ENCODE measurements at regions not wholly inside any gene's neighbourhood (a gene's known extent, or its start where the extent isn't known, plus 50 kb on each side); places are given as distances from the start of the nearest gene placed in this dataset.

DNA sequence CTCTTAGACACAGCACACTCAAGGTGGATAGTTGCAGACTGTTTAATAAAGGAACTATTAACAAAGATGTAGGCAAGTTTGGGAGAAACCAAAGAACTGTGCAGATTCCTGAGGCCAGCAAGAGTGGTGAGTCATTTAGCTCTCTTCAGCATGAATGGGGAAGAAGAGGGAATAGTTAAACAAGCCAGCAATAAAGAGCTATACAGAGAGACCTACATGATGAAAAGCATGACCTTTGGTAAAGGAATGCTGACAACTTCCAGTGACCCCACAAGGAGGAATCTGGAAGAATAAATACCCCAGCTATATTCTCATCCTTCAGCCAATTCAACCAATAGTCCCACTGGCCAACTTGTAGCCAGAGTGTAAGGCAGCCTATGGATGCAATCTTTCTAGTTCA lies 706.0 kb upstream of the GRAMD2B start:
- in situ Hi-C loops (cut with MboI; ENCODE audit: low sequenced_read_pairs), result no loop called here
- H3K36me3 ChIP-seq (replicated peaks), result no peaks in the 10 kb centered on the region
- DNase-seq (ENCODE audit: low spot score in 2 of 2), result no peak
- H3K4me1 ChIP-seq, result peaks cover 12% of the 10 kb centered on the region
- no peaks in the 10 kb centered on the region for H3K27me3 ChIP-seq (ENCODE audit: low read depth)
- no peak overlapping the region for H3K4me3 ChIP-seq
- H3K9me3 ChIP-seq, result no peaks in the 10 kb centered on the region

DNA sequence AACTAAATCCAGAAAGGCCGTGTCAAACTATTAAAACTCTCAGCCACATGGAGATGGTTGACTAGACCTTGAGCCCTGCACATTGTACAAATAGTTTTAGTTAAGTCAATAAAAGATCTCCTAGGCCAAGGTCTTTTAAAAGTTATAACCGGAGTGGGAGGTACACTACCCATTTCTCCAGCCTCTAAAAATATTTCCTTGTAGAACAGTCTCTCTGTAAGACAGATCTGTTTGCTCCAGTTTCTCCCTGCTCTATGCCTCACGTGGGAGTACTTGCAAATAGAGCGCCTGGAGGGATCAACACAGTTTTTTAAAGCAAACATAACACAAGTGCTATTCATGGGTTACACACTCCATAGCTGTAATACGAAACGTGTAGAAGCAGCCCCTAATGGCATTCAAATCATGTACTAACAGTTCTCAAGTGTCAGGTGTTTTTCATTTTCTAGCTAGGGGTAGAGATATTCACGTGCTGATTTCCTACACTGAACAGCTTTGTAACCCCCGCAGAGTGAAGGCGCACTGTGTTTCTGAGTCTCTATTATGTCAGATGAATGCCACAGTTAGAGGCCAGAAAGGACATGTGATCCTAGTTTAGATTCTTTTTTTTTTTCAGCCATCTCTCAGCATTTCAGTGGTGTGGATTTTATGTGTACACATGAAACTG lies 703.4 kb upstream of the GRAMD2B start:
- H3K9me3 ChIP-seq, result no peaks in the 10 kb centered on the region
- no peak overlapping the region for H3K4me3 ChIP-seq
- peak; percentile 55 to 80 for DNase-seq (ENCODE audit: low spot score in 2 of 2)
- H3K36me3 ChIP-seq (replicated peaks), result no peaks in the 10 kb centered on the region
- peaks cover 12% of the 10 kb centered on the region for H3K4me1 ChIP-seq
- in situ Hi-C loops (cut with MboI; ENCODE audit: low sequenced_read_pairs), result no loop called here
- H3K27me3 ChIP-seq (ENCODE audit: low read depth), result no peaks in the 10 kb centered on the region

DNA sequence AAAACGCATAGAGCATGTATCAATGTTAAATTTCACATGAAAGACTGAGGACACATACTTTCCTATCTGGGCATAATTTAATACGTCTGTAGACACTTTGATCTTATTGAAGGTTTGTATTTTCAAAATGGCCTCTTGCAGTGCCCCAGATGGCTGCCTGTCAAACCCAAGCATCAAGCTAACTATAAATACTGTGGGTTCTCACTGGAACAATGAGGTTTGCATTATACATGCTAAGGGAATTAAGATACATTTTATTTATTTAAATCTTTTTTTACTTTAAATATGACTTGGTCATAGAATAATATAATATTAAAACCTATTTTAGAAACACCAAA lies 702.9 kb upstream of the GRAMD2B start:
- in situ Hi-C loops (cut with MboI; ENCODE audit: low sequenced_read_pairs), result no loop called here
- Histone ChIP-seq H3K4me1 (peaks cover 12% of the 10 kb centered on the region), H3K27me3 (ENCODE audit: low read depth) (no peaks in the 10 kb centered on the region), H3K9me3 (no peaks in the 10 kb centered on the region), H3K36me3 (replicated peaks) (no peaks in the 10 kb centered on the region), H3K4me3 (no peak overlapping the region)
- no peak for DNase-seq (ENCODE audit: low spot score in 2 of 2)

DNA sequence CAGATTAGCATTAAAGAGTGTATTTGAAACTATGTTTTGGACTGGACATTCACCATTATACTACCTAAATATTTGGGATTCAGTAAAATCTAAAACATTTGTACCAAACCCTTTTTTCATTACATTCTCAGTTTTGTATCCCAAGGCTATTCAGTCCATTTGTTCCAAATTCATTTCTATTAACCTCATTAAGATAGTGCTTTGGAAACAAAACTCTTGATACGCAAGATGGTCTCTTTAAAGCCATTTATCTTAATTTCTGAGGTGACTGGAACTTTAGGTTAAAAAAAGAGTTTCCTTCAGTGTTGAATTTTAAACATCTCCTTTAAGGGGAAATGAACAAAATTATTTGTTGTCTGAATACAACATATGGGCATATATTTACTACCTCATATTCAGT lies 702.5 kb upstream of the GRAMD2B start:
- Histone ChIP-seq H3K4me3 (no peak overlapping the region), H3K9me3 (no peaks in the 10 kb centered on the region), H3K27me3 (ENCODE audit: low read depth) (no peaks in the 10 kb centered on the region), H3K4me1 (peaks cover 12% of the 10 kb centered on the region), H3K36me3 (replicated peaks) (no peaks in the 10 kb centered on the region)
- in situ Hi-C loops (cut with MboI; ENCODE audit: low sequenced_read_pairs), result no loop called here
- DNase-seq (ENCODE audit: low spot score in 2 of 2), result no peak

DNA sequence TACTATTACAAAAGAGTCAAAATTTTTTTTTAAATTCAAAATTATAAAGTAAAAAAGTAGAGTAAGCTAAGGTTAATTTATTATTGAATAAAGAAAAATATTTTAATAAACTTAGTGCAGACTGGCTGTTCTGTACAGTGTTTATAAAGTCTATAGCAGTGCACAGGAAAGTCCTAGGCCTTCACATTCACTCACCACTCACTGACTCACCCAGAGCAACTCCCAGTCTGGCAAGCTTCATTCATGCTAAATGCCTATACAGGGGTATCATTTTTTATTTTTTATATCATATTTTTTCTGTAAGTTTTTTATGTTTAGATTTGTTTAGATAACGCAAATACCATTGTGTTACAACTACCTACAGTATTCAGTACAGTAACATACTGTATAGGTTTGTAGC lies 700.7 kb upstream of the GRAMD2B start:
- Histone ChIP-seq H3K4me1 (peaks cover 12% of the 10 kb centered on the region), H3K4me3 (no peak overlapping the region), H3K36me3 (replicated peaks) (no peaks in the 10 kb centered on the region), H3K27me3 (ENCODE audit: low read depth) (no peaks in the 10 kb centered on the region), H3K9me3 (no peaks in the 10 kb centered on the region)
- no peak for DNase-seq (ENCODE audit: low spot score in 2 of 2)
- in situ Hi-C loops (cut with MboI; ENCODE audit: low sequenced_read_pairs), result no loop called here

DNA sequence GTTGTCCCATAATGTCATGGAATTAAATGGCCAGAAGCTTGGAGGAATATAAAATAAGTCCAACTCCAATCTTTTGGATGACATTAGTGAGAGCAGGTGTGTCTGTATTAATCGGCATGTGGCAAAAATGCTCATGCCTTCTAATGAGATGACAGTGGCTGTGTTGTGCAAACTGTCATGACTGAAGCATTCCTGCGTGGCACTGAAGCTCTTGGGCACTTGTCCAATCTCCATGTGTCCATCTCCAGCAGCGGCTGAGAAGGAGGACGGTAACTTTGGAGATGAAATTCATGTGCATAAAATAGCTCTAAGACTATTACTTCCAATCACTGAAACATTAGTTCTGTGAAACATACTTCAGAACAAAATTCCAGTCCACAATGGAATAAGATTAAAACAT lies 697.5 kb upstream of the GRAMD2B start:
- H3K27me3 ChIP-seq (ENCODE audit: low read depth), result no peaks in the 10 kb centered on the region
- H3K4me1 ChIP-seq, result no peaks in the 10 kb centered on the region
- no peaks in the 10 kb centered on the region; the same call in 1 of the 2 replicates for H3K9me3 ChIP-seq
- in situ Hi-C loops (cut with MboI; ENCODE audit: low sequenced_read_pairs), result no loop called here
- no peak overlapping the region for H3K4me3 ChIP-seq
- no peak for DNase-seq (ENCODE audit: low spot score in 2 of 2)
- no peaks in the 10 kb centered on the region for H3K36me3 ChIP-seq (replicated peaks)

DNA sequence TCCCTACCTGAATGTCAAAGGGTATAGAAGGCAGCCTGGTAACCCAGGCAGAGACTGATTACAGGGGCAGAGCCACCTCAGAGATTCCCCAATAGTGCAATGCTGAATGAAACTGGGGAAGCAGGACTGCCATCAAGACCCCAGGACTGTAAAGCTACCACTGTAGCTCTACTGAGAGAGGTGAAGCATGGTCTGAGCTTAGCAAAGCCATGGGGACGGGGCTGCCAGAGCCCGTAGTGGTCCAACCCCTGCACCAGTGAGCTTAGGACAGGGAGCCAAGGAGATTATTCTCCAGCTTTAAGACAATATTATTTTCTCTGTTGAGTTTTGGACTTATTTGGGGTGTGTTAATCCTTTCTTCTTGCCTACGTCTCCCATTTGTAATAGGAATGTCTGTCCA lies 679.3 kb upstream of the GRAMD2B start:
- Histone ChIP-seq H3K9me3 (no peaks in the 10 kb centered on the region), H3K27me3 (ENCODE audit: low read depth) (no peaks in the 10 kb centered on the region), H3K4me3 (no peak overlapping the region), H3K4me1 (no peaks in the 10 kb centered on the region), H3K36me3 (replicated peaks) (no peaks in the 10 kb centered on the region)
- in situ Hi-C loops (cut with MboI; ENCODE audit: low sequenced_read_pairs), result no loop called here
- no peak for DNase-seq (ENCODE audit: low spot score in 2 of 2)

DNA sequence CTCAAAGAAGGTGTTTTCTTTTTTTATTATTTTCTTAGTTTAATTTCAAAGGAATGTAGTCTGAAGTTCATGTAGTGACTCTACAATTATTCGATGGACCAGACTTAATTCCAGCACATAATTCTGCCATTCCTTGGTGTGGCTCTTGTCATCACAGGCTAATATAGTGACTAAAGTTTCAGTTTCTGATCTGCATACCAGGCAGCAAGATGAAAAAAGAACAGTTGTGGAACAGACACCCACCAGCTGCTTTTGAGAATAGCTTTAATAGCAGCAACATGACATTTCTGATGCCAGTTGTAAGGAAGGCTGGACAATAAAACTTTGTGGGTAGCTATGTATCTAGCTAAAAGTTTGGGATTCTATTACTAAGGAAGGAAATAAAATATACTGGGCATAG lies 676.3 kb upstream of the GRAMD2B start:
- H3K4me1 ChIP-seq, result no peaks in the 10 kb centered on the region
- no peaks in the 10 kb centered on the region for H3K36me3 ChIP-seq (replicated peaks)
- in situ Hi-C loops (cut with MboI; ENCODE audit: low sequenced_read_pairs), result no loop called here
- no peaks in the 10 kb centered on the region for H3K27me3 ChIP-seq (ENCODE audit: low read depth)
- DNase-seq (ENCODE audit: low spot score in 2 of 2), result no peak
- H3K9me3 ChIP-seq, result no peaks in the 10 kb centered on the region
- H3K4me3 ChIP-seq, result no peak overlapping the region

DNA sequence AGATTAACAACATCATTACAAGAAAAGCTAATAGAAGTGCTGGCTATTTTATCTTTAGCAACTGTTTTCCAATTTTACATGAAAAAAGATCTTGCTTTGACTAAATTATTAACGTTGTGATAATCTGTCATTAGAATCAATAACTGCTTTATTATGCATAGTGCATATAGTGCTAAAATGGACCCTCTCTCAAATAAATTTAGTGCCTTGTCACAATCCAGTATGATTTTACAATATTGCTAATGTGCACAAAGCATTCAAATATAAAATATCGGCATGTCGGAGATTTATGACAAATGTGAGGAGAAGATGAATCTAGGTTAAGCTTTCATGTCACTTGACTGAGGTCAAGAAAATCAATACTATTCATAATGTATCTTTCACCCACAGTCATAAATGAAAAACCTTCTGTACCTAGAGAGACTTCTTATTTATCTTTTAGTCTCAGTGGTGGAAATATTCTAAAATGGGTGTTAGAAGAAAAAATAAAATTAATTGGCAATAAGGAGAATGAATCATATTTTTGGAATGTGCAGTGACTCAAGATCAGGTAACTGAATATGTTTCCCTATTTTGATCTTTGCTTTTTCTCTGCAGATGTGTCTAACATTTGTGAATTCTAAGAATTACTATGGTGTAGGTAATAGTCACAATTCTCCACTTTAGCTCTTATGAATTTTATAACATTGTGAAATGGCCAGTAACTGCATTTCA lies 672.9 kb upstream of the GRAMD2B start:
- in situ Hi-C loops (cut with MboI; ENCODE audit: low sequenced_read_pairs), result no loop called here
- Histone ChIP-seq H3K9me3 (no peaks in the 10 kb centered on the region), H3K27me3 (ENCODE audit: low read depth) (no peaks in the 10 kb centered on the region), H3K36me3 (replicated peaks) (no peaks in the 10 kb centered on the region), H3K4me3 (no peak overlapping the region), H3K4me1 (no peaks in the 10 kb centered on the region)
- DNase-seq (ENCODE audit: low spot score in 2 of 2), result no peak

DNA sequence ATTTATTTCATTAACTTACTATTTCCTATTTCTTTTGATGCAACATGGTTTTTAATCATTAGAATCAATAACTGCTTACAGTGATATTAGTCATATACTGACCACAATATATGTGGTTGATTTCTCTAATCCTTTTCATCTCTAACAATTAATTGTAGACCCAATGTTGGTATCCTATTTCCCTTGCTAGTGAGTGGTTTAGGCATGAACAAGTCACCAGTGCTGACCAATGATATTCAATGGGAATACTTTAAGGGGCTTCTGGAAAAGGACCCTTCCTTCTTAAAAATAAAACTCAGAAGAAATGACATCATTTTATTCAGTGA lies 672.4 kb upstream of the GRAMD2B start:
- Histone ChIP-seq H3K36me3 (replicated peaks) (no peaks in the 10 kb centered on the region), H3K27me3 (ENCODE audit: low read depth) (no peaks in the 10 kb centered on the region), H3K9me3 (no peaks in the 10 kb centered on the region), H3K4me3 (no peak overlapping the region), H3K4me1 (no peaks in the 10 kb centered on the region)
- DNase-seq (ENCODE audit: low spot score in 2 of 2), result no peak
- in situ Hi-C loops (cut with MboI; ENCODE audit: low sequenced_read_pairs), result no loop called here

DNA sequence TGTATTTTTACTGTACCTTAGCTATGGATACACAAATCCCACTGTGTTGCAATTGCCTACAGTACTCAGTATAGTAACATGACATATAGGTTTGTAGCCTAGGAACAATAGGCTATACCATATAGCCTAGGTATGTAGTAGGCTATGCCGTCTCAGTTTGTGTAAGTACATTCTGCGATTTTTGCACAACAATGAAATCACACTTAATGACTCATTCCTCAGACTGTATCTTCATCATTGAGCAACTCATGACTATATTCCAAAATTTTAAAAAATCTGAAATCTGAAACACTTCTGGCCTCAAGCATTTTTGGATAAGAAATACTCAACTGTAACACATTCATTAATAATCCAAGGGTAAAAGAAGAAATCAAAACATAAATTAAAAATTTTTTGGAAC lies 666.8 kb upstream of the GRAMD2B start:
- in situ Hi-C loops (cut with MboI; ENCODE audit: low sequenced_read_pairs), result no loop called here
- Histone ChIP-seq H3K36me3 (replicated peaks) (no peaks in the 10 kb centered on the region), H3K9me3 (no peaks in the 10 kb centered on the region), H3K27me3 (ENCODE audit: low read depth) (no peaks in the 10 kb centered on the region), H3K4me3 (no peak overlapping the region), H3K4me1 (no peaks in the 10 kb centered on the region)
- DNase-seq (ENCODE audit: low spot score in 2 of 2), result no peak

DNA sequence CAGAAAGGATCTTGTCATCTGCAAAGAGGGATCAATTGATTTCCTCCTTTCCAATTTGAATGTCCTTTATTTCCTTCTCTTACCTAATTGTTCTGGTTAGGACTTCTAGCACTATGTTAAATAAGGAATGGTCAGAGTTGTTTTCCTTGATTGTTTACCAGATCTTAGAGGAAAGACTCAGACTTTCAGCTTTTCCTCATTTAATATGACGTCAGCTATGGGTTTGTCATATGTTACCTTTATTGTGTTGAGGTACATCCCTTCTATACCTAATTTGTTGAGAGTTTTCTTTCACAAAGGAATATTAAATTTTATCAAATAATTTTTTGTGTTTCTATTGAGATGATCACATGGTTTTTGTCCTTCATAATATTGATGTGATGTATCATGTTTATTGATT lies 656.5 kb upstream of the GRAMD2B start:
- Histone ChIP-seq H3K27me3 (ENCODE audit: low read depth) (no peaks in the 10 kb centered on the region), H3K9me3 (no peaks in the 10 kb centered on the region), H3K4me3 (no peak overlapping the region), H3K36me3 (replicated peaks) (no peaks in the 10 kb centered on the region), H3K4me1 (no peaks in the 10 kb centered on the region)
- in situ Hi-C loops (cut with MboI; ENCODE audit: low sequenced_read_pairs), result no loop called here
- no peak for DNase-seq (ENCODE audit: low spot score in 2 of 2)

DNA sequence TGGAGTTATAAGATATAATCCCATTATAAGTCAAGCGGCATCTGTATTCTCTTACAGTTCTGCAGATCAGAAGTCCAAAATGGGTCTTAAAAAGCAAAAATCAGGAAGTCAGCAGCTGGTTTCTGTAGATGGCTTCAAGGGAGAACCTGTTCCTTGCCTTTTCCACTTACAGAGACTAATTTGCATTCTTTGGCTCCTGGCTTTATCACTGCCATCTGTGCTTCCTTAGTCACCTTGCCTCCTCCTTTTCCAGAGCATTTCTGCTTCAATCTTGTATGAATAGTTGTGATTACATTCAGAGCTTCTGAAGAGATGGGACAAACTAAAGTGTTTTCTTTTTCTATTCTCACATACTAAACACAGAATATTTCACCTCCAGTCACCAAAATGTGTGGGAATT lies 647.3 kb upstream of the GRAMD2B start:
- Histone ChIP-seq H3K9me3 (no peaks in the 10 kb centered on the region), H3K4me3 (no peak overlapping the region), H3K4me1 (peaks cover 6% of the 10 kb centered on the region), H3K27me3 (ENCODE audit: low read depth) (peaks cover 3% of the 10 kb centered on the region), H3K36me3 (replicated peaks) (no peaks in the 10 kb centered on the region)
- in situ Hi-C loops (cut with MboI; ENCODE audit: low sequenced_read_pairs), result no loop called here
- no peak for DNase-seq (ENCODE audit: low spot score in 2 of 2)

DNA sequence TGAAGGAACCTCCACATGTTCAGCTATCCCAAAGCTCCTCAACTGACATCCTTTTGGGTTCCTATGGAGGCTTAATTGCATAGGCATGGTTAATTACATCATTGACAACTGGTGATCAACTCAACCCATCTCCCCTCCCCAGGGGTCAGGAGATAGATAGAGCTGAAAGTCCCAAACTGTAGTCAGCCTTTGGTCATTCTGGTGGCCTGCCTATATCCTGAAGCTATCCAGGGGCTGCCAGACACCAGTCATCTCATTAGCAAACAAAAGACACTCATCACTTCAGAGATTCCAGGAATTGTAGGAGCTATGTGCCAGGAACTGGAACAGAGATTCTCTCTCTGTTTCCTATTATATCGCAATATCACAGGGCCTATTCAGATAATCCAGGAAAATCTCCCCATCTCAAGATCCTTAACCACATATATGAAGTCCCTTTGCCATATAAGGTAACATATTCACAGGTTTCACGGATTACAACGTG lies 646.5 kb upstream of the GRAMD2B start:
- DNase-seq (ENCODE audit: low spot score in 2 of 2), result no peak
- peaks cover 6% of the 10 kb centered on the region for H3K4me1 ChIP-seq
- in situ Hi-C loops (cut with MboI; ENCODE audit: low sequenced_read_pairs), result no loop called here
- no peaks in the 10 kb centered on the region for H3K9me3 ChIP-seq
- H3K4me3 ChIP-seq, result no peak overlapping the region
- no peaks in the 10 kb centered on the region for H3K36me3 ChIP-seq (replicated peaks)
- peaks cover 3% of the 10 kb centered on the region for H3K27me3 ChIP-seq (ENCODE audit: low read depth)

DNA sequence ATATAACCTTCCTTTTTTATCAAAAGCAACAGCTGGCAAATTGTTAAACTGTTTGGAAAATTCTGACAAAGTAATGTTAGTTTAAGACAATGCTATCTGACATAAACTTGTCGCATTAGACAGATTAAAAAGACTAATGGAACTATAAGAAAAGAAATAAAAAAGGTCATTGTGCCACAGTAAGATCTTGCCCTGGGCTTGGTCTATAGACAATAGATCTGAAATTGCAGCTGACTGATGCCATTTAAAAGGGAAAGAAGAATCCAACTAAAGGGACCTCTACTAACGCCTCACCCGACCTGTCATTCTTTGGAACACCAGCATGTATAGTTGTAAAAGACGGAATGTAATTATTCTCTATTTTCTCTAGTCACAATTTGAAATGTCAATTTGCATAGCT lies 644.4 kb upstream of the GRAMD2B start:
- H3K4me3 ChIP-seq, result no peak overlapping the region
- H3K9me3 ChIP-seq, result no peaks in the 10 kb centered on the region
- no peaks in the 10 kb centered on the region for H3K36me3 ChIP-seq (replicated peaks)

More for the DNA sequence above, 644.4 kb upstream of the GRAMD2B start:
- peaks cover 6% of the 10 kb centered on the region for H3K4me1 ChIP-seq
- in situ Hi-C loops (cut with MboI; ENCODE audit: low sequenced_read_pairs), result no loop called here
- peaks cover 3% of the 10 kb centered on the region for H3K27me3 ChIP-seq (ENCODE audit: low read depth)
- peak; percentile 19 to 50 for DNase-seq (ENCODE audit: low spot score in 2 of 2)

Measured in HAP-1 (cell line).